Stimulated activated CD8-positive, alpha-beta memory T cell treated with anti-CD3 and anti-CD28 coated beads, Interleukin-7, amount 100 ng/mL, for 1 hour (primary cell): ENCODE measurements at regions not wholly inside any gene's neighbourhood (a gene's known extent, or its start where the extent isn't known, plus 50 kb on each side); places are given as distances from the start of the nearest gene placed in this dataset.

ENCODE experiments used
- DNase-seq, 2 donors: peaks; one replicate each; pipeline ENCODE4 v3.0.0-alpha.2; 2020; ENCODE audit warnings: low read depth in 2 of 2

DNA sequence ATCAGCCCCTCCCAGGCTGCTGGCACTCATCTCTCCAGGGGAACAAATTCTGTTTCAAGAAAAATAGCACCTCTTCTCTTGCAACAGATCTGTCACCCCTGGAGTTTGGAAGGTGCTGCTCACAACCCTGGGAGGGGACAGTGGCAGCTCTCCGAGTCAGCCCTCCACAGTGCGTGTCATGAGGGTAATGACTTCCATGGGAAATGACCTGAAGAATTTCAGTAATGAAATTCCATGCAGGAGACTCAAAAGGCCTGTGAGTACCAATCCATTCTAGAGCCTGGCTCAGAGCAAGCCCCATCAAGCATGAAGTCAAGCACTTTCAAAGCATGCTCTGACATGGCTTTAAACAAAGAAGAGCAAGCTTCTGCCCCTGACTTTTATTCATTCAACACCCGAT is 276.3 kb upstream of the PARD3B start:
- DNase-seq: no peak

DNA sequence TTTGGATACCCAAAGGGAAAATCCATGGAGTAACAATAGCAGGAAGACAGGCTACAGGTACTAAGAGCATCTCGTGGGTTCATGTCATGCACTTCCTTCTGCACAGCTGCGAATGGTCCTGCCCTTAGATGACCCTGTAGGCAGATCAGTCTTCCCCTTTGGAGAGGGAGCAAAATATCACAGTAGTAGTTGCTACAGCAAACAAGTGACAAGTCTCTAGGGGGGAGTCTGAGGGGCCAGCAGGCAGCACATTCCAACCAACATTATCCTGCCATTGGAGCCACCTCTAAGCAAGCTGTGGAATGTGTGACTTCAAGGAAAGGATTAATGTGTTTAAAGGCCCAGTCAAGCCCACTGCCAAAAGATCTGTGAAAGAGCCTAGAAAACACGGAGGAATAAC is 273.2 kb upstream of the PARD3B start:
- no peak for DNase-seq

DNA sequence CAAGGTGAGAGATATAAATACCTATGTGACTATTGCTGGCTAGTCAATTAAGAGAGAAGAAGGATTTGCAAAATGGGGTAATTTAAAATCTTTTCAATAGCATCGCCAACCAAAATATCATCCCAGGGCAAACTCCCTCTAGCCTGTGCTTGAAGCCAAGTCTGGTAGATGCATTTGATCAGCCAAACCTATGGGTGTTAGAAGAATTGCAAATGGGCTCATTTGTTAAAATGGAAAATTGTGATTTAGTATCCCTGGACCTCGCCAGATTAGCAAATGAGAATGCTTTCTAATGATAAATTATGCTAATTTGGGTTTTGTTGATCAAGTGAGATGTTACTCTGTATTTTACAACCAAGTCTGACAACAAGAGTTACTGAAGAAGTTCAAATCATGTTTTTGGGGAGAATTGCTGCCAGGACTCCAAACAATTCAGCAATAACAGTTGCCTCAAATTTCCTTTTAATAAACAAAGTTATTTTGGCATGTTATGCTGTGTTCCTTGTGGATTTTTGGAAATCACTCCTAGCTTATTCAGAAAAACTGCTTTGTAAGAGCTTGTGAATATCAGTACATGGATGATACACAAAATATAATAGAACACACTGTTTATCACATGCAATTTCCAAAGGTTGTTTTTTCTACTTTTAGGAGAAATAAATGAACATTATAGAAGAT is 272.5 kb upstream of the PARD3B start:
- DNase-seq: no peak

DNA sequence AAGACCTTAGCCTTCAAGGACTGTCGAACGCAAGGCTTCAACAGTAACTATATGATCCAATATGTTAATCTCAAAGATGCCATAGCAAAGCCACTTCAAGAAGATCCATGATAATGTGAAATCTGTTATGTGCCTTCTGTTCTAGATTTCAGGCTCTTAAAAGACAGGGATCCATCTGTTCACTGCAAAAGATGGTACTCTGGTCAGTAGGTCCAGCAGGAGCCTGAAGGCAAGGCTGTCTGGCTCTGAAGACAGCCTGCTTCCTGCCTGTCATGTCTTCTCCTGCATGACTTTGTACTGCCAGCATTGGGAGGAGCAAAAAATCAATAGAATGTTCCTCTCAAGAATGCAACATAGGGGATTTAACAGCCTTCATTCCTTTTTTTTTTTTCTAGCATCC is 270.8 kb upstream of the PARD3B start:
- DNase-seq: no peak

DNA sequence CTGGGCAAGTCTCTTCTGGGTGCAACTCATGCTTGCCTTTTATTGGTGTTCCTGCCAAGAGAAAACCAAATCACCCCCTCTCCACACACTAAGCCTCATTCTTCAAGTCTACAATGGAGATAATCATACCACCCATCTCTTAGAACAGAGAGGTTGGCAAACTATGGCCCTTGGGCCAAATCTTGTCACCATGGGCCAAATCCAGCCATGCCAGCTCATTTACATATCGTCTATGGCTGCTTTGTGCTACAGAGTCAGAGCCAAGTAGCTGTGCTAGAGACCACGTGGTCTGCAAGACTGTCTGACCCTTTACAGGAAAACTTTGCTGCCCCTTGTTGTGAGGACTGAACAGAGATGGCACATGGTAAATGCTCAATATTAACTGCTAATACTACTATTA is 270.3 kb upstream of the PARD3B start:
- no peak for DNase-seq

DNA sequence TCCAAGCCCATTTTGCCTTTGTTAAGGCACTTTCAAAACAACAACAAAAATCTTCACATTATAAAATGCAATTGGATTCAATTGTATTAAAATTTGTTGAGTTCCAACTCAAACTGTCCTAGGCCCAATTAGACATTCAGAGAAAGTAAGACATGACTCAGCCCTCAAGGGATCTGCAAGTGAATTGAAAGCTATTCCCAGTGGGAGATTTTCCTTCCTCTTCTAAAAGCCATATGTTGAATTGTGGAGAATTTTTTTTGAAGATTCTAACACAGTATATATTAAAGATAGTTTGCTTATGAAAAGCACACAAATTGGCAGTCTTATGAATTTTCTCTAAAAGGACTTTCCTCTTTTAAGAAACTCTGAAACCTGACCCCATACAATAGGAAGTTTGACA is 268.0 kb upstream of the PARD3B start:
- no peak for DNase-seq

DNA sequence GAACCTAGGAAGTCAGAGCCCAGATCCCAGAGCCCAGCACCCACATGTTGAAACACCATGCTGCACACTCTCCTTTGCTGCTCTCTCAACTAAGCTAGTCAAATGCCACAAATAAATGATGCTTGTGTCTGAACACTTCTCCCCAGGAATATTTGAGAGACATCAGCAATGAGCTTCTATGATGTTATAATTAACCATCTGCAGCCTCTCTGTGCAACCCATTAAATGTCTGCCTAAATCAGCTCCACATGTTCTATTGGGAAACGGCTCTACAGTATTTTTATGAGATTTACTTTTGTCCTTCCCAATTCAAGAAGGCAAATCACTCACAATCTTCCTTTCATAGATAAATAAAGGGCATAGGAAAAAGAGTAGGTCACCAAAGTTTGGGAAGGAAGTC is 266.8 kb upstream of the PARD3B start:
- no peak for DNase-seq

DNA sequence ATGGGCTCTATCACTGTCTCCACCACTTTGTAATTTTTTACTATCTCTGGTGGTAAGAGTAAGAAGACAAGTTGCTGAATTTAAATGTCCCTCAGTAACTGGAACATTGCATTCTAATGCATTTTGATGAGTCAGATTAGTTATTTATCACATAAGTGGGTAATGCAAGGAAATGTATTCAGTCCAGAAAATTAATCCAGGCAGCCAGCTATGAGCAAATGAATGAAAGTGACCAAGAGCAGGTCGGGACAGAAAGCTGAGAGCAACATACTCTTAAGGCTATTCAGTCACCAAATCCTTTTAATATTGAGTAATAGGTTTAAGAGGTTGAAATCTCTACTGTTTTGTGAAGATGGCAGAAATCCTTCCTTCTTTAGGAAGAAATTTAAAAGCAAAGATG is 265.5 kb upstream of the PARD3B start:
- no peak for DNase-seq

DNA sequence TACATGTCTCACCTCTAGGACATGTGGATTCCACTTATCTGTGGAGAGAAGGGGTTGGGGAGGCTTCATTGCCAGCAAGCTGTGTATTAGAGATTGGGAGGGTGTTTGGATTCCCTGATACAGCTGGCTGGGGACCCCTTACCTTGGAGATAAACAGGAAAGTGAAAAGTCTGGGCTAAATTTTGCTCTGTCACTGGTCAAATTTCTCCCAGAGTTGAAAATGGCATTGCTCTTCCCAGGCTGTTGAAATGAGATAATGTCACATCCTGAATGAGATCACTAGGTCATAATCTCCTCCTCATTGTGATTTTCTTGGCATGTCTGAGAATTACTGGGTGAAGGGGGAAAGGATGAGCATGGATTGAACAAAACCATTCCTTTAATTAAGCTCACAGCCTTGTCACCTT is 265.0 kb upstream of the PARD3B start:
- DNase-seq: no peak

DNA sequence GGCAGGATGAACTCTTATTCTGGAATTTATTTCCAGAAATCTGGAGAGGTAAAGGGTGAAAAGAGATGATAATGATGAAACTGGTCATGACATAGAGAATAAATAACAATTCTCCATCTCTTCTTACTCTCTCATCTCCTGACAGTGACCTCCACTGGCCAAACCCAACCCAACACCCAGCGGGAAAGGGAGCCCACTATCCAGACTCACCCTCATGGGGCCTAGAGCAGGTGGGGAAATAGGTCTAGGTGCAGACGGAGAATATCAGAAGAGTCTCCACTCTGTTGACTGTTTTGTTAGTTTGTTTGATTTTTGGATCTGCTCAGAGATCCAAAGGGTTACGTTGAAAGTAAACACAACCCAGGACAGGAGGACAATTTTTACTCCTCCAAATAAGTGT is 263.2 kb upstream of the PARD3B start:
- DNase-seq: no peak

DNA sequence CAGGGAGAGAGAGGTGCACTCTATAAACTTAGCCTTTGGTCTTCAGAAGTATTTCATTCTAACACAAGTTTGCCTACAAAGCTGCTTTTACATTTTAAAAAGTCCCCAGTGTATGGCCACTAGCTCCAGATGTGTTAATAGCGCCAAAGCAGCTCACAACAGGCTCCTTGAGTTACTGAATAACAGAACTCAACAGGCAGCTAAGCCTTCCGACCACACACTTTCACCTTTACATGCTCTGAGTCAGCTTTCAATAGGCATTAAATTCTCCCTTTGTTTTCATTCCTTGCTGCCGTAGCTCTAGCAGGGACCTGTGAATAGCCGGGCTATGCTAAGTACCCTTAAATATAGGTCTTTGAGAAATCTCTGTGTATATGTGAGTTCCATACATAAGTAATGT is 262.8 kb upstream of the PARD3B start:
- no peak for DNase-seq

DNA sequence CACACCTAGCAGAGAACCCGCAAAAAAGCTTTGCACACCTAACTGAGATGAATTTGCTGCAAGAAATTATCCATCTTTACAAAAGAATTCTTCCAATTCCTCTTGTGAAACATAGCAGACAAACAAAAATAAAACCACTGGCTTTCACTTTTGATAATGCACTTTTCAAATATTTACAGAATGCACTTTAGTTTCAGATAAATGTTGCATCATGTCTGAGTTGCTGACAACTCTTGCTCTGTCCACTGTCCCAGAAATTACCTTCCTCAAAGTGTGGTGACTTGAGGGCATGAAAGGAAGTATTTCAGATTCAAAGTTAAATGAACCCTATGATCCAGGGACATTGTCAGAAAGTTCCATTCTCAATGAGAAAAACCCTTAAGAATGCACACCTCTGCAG is 256.2 kb upstream of the PARD3B start:
- no peak for DNase-seq

DNA sequence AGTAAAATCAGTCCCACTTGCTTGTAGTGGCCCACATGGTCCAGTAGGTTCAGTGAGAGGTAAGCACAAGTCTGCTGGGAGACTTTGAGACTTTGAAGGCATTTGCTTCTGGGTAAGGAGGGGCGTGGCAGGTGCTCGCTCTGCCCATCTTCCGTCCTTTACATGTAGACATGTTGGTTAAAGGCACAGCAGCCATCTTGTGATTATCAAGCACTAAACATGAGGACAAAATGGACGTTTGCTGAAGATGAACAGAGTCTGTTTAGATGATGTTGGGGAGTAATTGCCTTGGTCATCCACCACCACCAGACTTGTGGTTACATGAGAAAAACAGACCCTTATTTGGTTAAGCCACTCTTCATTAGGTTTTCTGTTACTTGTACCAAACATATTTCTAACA is 252.8 kb upstream of the PARD3B start:
- DNase-seq: no peak

DNA sequence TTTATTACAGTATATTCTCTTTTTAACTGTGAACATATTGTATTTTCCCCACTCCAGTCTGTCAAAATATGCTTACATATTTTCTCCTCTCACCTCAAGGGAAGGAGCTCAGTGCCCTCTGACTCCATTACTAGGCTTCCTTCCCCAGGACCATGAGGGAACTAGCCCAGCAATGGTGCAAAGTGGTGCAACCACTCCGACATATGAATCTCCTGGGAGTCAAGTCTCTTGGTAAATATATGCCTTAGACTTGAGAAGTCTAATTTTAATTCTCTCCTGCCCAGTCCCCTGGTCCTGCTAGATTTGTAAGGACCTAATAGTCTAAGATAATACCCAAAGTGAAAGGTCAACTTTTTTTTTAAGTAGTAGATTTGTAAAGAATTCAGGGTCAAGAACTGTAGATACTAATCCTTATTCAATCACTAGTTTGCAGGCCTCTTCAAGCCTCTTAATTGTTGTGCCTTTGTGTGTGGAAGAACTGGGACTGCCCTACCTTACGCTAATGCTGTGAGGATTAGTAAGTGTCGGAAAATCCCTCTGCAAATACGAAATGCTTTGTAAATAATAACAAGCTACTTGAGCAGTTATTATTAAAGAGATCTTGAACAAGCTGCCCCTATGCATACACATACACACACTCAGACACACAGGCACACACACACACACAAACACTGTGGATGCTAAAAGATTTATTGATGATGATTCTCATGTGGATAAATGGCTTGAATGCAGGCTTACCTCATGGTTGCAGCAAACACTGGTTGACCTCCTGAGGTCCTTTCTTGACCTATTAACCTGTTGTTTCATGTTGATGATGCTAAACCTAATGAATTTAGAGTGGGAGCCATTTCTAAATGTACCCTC is 251.2 kb upstream of the PARD3B start:
- DNase-seq: no peak

DNA sequence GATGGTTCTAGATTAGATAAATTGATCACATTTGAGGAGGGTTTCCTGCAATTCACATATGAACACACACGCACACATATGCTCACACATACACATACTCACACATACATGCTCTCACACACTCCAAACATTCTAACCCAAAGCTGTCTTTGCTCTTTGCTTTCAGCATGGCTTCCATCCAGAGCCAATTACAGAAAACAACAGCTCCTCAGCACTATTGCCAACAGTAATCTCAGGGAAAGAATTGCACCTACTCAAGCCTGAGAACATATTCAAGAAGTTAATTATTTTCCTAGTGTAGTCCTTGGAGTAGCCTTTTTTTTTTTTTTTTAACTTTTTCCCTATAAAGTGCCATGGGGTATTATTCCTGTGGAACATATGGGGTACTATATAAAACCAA is 246.9 kb upstream of the PARD3B start:
- DNase-seq: no peak

DNA sequence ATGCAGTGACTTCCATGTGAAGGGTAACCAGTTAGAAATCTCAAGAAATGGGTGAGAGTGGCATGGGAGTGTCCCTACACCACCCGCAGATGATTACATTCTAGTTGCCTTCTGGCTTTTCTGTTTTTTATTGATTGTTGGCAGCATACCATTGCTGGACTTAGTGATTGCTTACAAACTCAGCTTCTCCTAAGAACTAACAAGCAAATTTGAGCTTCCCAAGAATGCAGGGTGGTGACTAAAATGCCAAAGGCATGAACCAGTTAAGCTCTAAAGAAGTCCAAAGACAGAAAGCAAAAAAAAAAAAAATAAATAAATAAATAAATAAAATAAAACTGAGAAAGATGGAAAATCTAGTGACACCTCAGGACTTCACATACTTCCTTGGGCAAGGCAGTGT is 245.5 kb upstream of the PARD3B start:
- DNase-seq: no peak

DNA sequence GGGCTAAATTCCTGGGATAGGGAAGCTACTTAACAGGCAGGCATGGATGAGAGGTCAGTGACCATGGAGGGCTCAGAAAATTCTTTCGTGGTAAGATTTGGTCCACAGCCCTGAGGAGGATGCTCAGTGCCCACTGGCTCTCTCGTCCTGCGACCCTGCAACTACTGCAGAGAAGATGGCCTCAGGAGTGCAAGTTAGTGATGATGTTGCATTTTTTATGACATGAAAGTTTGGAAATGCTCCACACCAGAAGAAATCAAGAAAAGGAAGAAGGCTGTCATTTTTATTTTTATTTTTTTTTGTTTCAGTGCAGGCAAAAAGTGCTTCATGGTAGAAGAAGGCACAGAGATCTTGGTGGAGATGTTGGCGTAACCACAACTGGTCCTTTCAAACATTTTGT is 238.6 kb upstream of the PARD3B start:
- DNase-seq: no peak

DNA sequence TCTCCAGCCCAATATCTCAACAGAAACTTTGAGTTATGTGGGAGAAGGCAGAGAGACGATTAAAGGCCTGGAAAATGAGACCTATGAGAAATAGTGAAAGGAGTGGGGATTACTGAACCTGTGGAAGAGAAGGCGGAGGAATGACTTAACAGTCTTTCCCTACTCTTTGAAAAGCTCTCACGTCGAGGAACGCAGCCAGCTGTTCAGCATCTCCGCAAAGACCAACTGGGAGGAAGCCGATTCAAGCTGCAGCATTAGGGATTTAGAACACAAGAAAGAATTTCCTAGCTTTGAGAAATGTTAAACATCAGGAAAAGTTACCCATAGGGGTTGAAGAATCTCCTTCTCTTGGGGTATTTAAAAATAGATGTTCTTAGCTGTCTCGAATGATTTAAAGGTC is 233.2 kb upstream of the PARD3B start:
- DNase-seq: no peak

DNA sequence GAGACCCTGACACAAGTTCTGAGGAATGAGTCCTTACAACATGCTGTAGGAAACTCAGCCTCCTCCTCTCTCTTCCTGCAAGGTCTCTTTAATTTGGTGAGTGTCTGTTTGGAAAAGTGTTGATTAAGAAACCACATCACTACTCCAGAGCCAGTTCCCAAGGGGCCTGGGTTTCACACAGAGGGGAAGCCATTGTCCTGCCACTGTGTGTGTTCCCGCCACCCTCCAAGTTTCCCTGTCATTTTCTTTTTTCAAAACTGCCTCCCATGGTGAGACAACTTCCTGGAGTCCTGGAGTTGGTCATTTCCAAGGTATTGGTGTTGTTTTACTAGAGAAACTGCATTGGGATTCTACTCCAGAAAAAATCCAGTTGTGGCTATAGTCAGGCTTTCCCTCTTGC is 232.0 kb upstream of the PARD3B start:
- DNase-seq: no peak

DNA sequence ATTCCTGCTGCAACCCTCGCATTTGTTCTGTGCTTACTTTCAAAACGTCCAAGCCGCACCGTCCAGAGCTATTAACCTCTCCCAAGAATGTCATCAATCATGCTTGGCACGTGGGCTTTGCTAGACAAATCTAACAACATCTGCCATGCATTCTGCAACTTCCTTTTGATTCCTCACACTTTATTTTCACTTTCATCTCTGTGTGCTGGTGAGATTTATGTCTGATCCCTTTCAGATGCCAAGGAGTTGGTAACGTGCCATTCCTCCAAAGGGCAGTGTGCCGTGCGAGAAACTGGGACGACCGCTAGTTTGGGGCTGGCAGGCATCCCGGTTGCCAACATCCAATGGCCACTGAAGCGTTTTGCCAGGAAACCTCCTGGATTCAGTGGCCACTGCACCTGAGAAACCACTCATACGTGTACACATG is 230.0 kb upstream of the PARD3B start:
- DNase-seq: no peak

DNA sequence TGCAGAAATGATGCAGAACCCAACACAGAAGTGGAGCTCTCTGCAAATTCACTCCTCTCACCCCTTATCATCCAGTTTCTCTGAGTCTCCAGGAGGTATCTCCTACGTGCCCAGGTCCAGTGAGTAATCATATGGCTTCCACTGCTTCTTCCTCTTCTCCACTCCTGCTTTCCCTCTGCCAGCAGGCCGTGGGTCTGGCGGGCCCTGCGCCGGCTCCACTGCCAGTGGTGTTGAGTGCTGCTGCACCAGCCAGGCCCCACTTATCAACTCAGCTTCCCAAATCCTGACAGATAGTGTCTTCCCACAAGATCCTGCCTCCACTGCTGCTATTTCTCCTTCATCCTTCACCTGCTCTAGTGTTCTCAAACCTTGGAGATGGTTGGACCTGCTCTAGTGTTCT is 227.6 kb upstream of the PARD3B start:
- DNase-seq: no peak

DNA sequence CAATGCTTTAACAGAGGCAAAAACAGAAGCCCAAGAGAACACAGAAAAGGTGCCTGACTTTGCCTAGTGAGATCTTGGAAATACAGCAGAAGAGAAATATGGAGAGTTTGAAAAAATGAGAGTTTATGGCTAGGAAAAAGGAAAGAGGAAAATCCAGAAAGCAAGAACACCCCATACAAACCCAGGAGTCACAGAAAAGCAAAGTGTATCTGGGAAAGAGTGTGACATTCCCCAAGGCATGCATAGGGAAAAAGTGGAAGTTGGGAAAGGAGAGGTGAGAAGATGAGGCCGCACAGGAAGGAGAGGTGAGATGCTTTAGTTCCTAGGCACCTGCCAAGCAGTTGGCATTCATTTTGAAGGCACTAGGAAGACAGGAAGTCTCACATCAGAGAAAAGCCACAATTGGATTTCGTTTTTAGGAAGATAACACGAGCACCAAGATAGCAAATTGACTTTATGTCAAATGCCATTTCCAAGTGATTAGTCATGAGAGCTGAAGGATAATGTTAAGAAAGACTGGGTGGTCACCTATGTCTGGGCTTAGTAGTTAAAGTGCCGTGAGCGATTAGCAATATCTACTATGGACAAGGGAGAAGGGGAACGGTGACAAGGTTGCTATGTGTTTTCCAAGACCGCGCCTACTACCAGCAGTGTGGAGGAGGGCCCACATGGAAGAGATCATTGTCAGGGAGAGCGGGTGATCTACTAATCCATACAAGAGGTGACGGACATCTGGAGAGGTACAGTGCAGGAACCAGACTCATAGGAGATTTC is 224.1 kb upstream of the PARD3B start:
- DNase-seq: no peak
